Left cardiac atrium (tissue), 4 donors: ENCODE measurements at regions not wholly inside any gene's neighbourhood (a gene's known extent, or its start where the extent isn't known, plus 50 kb on each side); places are given as distances from the start of the nearest gene placed in this dataset.

ENCODE experiments used
- ATAC-seq, 2 donors: fragments of 200-7000 bp; cut with Tn5 transposase; one replicate each; pipeline ENCODE4 v1.9.1; 2020; ENCODE audit warnings: mild to moderate bottlenecking in 2 of 2, moderate library complexity in 2 of 2
- DNase-seq: peaks from one replicate; pipeline ENCODE4 v3.0.0-alpha.2; 2020
- intact Hi-C, 2 donors: fragments of 100-400 bp; cut with DNase I; formaldehyde crosslinking; loops; one replicate each; pipeline versions ENCODE4 v1.14.1 to v1.15.1; 2022 to 2023
- donor health status: DM: no; HTN: yes; CAD: no.
- donor health status: DM: no; HTN: yes; CAD: no; lungs with severe emphysema.
- donor health status: DM: yes; HTN: yes; CAD: no.
- donor health status: Dilated cardiomyopathy.

DNA sequence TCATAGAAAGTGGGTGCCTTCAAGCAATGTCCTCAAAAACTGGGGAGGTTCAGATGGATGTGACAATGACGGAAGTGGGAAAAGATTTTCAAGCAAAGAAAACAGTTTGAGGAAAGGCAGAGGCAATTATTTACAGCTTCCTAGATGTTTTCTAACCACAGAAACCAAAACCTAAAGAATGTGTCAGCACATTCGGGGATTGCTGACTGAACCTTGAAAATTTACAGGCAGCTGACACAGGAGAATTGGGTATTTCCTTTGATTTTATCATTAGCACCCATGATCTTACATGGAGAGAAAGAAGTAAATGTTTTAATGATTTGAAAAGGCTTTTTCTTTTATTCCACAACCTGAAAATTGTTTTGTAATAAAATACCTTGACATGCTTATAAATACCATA lies 369.0 kb downstream of the ACTL7B start:
- DNase-seq: no peak
- intact Hi-C loops: no loop called here
- no peak for ATAC-seq

DNA sequence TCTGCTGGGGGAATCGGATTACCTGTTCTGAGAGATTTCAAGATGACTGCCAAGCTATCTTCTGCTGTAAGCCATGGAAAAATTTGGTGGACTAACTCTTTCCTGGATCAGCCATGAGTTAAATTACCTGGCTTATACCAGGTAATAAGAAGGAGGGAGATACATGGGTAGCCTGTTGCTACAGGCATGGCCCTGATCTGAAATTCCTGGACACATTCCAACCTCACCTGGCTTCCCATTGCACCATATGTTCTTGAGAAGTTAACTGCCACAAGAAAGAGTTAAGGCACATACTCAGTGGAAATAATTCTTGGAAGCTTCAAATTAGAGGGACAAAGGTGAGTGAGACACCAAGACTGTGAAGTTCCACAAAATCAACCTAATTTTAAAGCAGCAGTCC lies 371.3 kb downstream of the ACTL7B start:
- DNase-seq: no peak
- intact Hi-C loops: no loop called here

DNA sequence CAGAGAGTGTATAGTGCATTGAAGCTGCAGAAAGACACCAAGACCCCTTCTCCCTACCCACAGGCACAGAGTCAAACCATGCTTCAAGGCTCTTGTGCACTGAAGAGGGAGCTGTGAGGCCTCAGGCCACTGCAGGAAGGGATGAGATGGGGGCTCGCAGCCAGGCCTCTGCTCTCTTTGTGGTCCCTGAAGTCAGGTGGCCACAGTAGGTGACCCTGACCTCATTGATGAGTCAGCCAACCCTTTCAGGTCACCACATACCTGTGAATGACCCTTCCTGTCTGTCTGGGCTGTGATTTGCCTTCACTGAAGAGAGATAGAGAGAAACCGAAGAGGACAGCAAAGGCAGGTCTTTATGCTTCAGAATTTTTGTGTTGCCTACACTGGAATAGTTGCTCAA lies 372.1 kb downstream of the ACTL7B start:
- ATAC-seq: no peak
- intact Hi-C loops: no loop called here
- DNase-seq: no peak

More for the DNA sequence above, 371.3 kb downstream of the ACTL7B start:
- ATAC-seq: no peak

DNA sequence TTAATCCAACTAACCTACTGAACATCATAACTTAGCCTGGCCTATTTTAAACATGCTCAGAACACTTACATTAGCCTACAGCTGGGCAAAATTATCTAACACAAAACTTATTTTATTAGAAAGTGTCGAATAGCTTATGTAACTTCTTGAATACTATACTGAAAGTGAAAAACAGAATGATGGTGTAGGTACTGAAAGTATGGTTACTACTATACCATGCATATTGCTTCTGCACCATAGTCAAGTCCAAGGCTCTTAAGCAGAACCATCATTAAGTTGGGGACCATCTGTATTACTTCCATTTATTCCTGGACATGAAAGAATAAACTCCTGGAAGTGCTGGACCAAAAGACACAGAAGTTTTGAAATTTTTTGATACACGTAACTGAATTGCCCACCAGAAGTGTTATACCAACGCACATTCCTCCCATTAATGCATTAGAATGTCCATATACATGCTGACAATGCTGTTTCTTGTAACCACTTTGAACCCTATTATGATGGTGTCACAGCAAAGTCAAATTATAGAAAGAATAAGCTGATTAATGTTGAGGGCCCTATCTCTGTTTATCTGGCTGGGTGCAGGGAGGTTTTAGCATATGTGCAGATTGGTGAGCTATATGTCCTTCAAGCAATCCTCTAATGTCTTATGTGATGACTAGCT lies 375.7 kb downstream of the ACTL7B start:
- no peak for ATAC-seq
- intact Hi-C loops: no loop called here
- no peak for DNase-seq

DNA sequence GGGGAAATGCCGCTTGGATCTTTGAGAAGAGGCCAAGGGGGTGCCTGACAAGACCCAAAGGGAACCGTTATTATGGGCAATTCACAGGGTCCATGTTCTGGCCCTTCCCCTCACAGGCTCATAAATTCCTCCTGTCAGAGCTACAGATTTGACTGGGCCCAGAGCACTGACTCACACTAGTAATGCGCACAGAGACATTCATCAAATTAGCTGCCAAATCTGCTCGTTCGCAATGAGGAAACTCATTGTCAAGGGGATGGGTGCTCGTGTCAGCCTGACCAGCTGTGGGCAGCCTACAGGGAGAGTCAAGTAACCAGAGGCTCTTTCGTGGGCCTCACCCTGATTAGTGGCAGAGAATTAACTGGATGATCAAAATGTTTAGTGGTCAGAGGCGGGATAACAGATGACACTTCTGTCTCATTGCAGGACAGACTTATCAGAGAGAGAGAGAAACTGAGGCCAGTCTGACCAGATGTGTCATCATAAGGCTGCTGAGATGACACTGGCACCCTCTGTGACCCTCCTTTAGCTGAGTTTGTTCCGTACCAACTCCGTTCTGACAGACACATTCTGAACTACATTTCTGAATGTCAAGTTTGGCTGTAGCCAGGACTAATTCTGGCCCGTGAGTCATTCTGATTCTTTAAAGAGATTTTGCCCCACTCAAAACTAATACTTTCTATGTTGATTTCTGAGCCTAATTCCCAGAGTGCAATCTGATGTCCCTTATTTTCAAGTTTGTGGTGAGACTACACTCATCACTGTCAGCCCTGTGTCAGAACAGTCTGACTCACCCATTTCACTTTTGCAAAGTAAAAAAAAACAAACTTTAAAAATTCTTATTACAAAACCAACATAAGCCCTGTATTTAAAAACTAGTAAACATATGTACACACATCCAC lies 377.1 kb downstream of the ACTL7B start:
- intact Hi-C loops: no loop called here
- ATAC-seq (peak in 1 of 2 donors; percentile 87), DNase-seq (no peak)

DNA sequence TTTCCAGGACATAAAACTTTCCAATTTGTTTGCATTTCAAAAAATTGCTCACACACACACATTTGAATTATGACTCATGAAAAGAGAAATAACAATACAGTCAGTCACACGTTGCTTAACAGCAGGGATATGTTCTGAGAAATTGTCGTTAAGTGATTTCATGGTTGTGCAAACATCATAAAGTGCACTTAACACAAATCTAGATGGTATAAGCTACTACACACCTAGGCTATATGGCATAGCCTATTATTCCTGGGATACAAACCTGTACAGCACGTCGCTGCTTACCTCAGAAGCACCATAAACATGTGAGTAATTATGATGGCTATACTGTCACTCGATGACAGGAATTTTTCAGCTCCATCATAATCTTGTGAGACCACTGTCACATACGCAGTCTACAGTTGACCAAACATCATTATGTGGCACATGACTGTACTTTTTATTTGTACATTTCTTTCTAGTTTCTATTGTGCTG lies 378.2 kb downstream of the ACTL7B start:
- no peak for ATAC-seq
- intact Hi-C loops: no loop called here

DNA sequence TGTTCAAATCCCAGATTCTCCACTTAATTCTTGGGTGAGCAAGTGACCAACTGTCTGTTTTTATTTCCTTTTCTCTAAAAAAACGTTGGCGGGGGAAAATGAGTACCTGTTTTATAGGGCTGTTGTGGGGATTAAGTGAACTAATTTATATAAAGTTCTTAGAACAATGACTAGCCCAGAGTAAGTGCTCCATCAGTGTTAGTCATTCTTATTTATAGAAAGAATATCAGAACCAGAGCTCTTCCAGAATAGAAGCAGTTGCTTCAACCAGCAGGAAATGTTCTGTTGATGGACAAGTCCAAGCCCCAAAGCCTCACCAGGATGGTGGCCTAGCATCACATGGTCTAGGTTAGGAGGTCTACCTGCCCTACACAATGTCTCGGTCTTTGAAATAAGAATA lies 379.2 kb downstream of the ACTL7B start:
- ATAC-seq (no peak), DNase-seq (no peak)
- intact Hi-C loops: no loop called here

More for the DNA sequence above, 378.2 kb downstream of the ACTL7B start:
- no peak for DNase-seq

DNA sequence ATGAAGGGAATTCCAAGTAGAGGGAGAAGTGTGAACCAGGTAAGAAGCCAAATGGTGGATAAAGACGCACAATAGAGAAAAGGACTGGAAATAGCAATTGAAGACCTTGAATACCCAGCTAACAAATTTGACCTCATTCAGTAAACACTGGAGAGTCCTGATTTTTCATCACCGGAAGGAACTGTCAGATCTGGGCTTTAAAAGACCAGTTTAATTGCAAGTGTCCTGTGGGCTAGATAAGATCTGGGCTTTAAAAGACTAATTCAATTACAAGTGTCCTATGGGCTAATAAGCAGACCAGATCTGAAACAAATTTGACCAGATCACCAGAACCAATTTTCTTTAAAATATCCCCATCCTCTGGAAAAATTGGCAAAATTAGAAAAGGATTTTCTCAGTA lies 380.0 kb downstream of the ACTL7B start:
- intact Hi-C loops: no loop called here
- DNase-seq (no peak), ATAC-seq (no peak)

DNA sequence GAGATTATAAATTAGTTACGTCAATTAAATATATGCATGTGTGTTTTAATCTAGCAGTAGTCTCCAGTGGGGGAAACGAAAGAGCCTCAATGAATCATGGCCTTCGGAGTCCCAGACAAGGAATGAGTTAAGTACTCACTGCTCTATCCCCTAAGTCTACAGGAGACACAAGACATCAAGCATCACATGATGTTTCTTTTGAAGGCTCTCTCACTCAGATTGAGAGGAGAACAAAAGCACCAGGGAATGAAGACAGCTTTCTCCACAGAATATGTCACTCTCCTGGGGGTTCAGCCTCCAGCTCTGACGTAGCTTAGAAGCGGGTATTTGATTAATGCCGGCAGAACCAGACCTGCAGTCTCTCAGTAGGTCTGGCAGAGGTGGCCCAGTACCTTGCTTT lies 381.4 kb downstream of the ACTL7B start:
- intact Hi-C loops: no loop called here
- DNase-seq: no peak

DNA sequence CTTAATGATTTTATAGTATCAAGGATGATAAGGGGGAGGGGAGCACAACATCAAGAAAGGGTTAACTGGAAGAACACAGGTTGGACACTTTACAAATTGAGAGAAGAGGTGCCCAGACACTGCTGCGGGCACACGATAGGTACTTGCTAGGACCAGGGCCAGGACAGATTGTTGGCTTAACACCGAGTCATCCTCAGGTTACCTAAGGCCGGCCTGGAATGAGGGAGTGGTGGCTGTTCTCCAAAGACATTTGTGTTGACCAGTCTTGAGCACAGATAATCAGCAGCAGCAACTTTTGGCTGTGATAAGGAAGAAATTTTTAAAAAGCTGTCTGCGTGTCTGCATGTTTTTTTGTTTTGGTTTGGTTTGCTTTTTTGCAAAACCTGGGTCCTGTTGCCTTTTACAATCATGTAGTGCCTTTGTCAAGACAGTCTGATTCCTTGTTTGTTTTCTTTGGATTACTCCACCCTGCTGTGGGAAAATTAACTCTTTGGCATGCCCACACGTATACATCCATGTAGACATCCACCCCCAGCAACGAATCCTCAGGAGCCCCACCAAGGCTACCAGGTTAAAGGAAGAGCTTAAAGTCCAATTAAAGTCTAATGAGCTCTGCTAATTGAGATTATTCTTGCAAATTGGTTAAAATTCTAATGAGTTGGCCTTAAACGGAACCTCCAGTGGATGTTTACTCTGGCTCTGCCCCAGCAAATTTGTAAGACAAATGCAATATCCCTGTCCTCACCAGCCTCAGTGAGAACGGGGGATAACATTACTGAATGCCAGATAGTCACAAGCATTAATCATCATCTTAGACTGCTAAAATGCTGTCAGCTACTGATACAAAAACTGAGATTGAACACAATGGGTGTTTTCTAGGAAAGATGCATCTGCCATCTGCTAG lies 382.3 kb downstream of the ACTL7B start:
- ATAC-seq (peak; percentile 23 to 83), DNase-seq (peak; percentile 32)
- intact Hi-C loops: no loop called here

More for the DNA sequence above, 381.4 kb downstream of the ACTL7B start:
- ATAC-seq: no peak

DNA sequence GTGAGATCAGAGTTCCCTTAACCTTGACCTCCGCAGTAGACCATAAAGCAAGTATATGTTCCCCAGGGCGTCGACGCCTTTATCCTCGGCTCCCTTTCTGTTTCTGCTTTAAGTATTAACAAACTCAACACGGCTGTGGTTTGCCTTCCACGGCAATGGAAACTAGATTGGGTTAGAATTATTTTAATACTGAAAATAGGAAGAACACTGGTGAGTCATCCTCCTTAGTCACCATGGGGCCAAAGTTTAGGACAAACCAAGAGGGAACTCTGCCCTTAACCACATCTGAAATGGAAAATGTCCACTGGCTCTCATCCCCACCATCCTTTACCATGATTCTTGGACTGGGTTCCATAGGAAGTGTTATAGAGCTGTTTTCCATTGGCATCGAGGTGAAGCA lies 386.1 kb downstream of the ACTL7B start:
- DNase-seq (peak; percentile 28), ATAC-seq (peak in 1 of 2 donors; percentile 11)
- intact Hi-C loops: no loop called here

DNA sequence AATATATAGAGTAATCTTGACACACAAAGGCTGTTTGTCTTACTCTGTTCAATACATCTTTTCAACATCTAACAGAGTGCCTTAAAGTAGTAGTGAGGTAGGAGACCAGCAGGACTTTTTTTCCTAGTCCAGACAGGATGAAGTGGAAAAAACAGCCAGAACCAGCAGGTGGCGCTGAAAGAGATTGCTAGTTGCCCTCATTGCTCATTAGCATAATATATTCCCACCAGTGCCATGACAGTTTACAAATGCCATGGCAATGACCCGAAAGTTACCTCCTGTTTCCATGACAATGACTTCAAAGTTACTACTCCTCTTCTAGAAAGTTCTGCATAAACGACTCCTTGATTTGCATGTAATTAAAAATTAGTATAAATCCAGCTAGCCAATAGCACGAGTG lies 387.4 kb downstream of the ACTL7B start:
- no peak for ATAC-seq
- no peak for DNase-seq
- intact Hi-C loops: no loop called here

DNA sequence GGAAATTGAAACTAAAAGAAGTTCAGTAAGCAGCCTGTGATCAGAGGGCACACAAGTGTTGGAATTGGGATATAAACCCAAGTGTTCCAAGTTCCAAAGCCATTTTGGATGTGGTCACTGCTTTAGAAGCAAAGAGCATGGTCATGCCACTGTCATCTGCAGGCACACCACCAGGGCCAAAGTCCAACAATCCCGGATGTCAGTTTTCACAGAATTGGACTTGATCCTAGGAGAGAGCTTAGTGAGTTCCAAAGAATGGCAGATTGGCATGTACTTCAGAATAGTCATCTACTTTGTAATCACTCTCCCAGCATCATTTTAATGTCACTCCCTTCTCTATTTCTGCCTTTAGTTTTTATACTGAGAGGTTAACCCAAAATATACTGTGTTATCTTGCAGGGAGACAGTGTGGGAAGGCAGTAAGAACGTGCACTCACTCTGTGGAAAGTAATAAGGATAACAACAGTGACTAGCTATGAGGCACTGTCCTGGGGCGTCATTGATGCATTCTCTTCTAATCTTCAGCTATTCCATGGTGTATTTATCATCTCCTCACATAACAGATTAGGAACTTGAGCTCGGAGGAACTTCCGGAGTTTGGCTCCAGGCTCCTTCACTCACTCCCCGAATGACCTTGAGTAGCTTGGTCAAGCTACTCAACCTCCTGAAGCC lies 388.0 kb downstream of the ACTL7B start:
- DNase-seq (no peak), ATAC-seq (peak; percentile 38 to 62)
- intact Hi-C loops: no loop called here

DNA sequence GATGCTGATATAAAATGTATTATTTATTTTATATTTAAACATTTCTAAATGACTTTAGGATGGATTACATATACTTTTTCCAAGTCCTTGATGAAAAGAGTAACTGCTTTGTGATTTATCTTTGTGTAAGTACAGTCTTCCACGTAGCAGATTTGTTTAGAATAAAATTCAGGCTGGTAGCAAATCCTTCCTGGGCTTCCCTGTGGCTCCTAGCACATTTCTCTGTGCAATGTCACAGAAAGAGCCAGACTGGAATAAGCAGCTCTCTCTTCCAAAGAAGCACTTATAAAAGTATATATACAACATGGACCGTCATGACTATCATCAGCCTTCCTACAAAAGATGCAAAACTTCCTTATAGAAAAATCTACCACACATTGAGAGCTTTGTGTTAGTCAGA lies 388.6 kb downstream of the ACTL7B start:
- DNase-seq: no peak
- intact Hi-C loops: no loop called here
- ATAC-seq: no peak

DNA sequence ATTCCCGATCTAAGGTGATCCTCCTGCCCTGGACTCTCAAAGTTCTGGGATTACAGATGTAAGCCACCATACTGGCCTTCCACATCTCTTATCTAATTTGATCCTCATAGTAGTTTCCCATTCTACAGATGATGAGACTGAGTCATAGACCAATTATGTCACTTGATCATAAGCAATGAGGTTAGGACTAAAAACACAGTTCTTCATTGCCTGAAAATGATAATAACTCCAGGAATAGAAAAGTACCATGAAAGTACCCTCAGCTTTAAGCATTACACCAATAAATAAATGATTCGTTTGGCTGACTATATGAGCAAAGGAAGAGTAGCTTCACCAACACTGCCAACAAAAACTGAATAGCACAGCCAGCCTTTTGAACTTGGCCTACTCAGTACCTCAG lies 389.5 kb downstream of the ACTL7B start:
- intact Hi-C loops: no loop called here
- no peak for DNase-seq
- no peak for ATAC-seq

DNA sequence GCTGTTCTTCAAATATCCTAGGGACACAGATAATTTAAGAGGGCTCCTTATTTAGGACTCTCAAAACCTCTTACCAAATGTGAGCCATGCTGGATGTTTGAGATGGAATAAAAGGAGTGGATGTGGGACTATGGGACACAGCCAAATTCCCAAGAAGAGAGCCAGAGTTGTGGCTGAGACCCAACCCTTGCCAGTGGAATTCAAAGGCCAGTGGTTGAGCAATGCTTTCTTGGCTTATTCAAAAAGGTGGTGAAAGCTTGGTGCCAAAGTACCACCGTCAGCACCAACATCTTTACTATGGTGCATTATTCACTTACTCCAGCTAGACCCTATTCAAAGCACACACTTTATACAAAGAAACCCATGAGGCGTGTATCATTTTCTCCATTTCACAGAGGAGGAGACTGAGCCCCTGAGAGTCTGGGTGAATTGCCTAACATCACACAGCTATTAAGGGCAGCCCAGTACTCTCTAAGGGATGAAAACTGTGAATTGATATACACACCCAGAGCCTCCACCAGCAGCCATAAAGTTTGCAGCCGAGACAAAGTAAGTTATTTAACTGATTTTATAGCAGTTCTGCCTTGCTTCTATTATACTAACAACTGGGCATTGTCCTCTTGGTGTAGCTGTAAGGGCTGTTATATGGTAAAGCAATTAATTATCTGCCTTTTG lies 391.7 kb downstream of the ACTL7B start:
- ATAC-seq: peak; percentile 24 to 47
- intact Hi-C loops: no loop called here
- no peak for DNase-seq

DNA sequence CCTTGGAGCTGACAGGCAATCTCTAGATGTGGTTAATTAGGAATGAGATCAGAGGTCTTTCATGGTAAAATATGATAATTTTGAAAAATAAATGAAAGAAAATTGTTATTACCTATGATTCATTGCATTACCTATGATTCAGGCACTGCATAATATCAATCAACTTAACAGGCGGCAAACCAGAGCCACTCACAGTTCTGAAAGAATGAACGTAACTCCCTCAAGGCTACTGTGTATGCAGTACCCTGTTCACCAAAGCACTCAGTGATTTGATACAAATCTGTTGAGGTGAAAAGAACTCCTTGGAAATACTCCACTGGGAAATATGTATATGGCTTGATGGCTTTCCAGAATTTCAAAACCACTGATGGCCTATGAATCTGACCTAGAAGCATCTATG lies 398.9 kb downstream of the ACTL7B start:
- DNase-seq (no peak), ATAC-seq (no peak)
- intact Hi-C loops: no loop called here

DNA sequence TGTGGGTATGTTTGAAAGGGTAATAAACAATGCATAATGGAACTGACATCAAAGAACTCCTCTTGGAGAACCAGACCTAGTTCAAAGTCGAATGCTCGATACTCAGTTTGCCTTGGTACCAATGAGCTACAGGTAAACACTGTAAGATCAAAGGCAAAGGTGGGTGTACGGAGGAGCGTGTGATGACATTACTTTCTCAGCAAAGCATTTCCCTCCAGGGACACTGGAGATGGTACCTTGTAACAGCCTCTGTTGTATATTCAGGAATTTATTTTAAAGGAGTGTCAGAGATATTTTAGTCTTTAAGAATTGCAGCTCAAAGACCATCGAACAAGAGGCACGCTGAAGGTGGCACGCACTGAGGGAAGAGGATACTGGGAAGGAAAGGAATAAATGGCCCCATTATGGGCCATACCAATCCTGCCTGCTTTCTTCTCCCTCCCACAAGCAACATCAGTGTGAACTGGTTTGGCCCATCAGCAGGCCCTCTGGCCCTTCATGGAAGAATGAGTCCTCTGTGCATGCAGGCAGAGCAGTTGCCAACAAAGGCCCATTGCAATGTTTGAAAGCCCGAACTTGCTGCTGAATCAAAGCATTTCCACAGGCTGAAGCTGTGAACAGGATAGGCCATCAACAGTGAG lies 410.2 kb downstream of the ACTL7B start:
- no peak for DNase-seq
- intact Hi-C loops: no loop called here
- peak in 1 of 2 donors; percentile 42 for ATAC-seq
